Brain microvascular endothelial cell (primary cell): ENCODE measurements at regions not wholly inside any gene's neighbourhood (a gene's known extent, or its start where the extent isn't known, plus 50 kb on each side); places are given as distances from the start of the nearest gene placed in this dataset.

Experiments
- DNase-seq: peaks from one replicate; pipeline ENCODE4 v3.0.0-alpha.2; 2020
- H3K27ac ChIP-seq: fragments of 250-450 bp; sonication (Bioruptor Pico); 2 replicates; pipeline ENCODE4 v1.5.1; 2020; ENCODE audit warnings: mild to moderate bottlenecking, moderate library complexity
- H3K27me3 ChIP-seq: fragments of 250-450 bp; sonication (Bioruptor Pico); replicated peaks from 2 replicates; pipeline ENCODE4 v1.5.1; 2020; ENCODE audit warnings: mild to moderate bottlenecking
- H3K36me3 ChIP-seq: fragments of 250-450 bp; sonication (Bioruptor Pico); replicated peaks from 2 replicates; pipeline ENCODE4 v1.5.1; 2020; ENCODE audit warnings: mild to moderate bottlenecking
- H3K4me3 ChIP-seq: 2 replicates; pipeline ENCODE4 v1.5.1; 2011; ENCODE audit warnings: low read depth, mild to moderate bottlenecking, control low read depth, low read length, moderate library complexity
- in situ Hi-C: cut with HindIII; loops from 2 replicates; pipeline ENCODE4 v1.10.0; 2017; ENCODE audit warnings: low sequenced_read_pairs, low pct_ligation_motif_present
- TF ChIP-seq, protein P1 (sequence below): IDR thresholded peaks from 2 replicates; pipeline ENCODE4 v1.5.1; 2011; ENCODE audit warnings: low read depth, mild to moderate bottlenecking, moderate library complexity, low read length, control low read depth, inconsistent platforms; ENCODE audit errors: missing control alignments

DNA sequence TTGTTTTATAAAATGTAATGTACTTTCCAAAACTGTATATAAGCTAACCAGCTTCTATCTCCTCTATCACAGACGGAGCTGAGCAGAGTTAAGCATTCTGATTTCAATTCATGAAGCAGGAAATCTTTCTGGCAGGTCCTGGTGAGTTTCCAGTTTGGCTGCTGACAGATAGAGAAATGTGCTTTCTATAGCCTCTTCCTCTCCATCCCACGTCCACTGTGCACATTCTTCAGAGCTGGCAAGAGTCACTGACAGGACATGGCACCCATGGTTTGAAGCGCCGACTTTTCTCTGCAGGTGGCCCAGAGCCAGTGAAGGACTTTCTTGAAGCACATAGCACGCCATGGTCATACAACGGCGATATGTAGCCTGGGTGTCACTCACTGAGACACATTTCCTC is 52.3 kb upstream of the POU2F1 start:
- no peak for DNase-seq
- in situ Hi-C loops = no loop called here
- TF ChIP-seq, protein P1, sequence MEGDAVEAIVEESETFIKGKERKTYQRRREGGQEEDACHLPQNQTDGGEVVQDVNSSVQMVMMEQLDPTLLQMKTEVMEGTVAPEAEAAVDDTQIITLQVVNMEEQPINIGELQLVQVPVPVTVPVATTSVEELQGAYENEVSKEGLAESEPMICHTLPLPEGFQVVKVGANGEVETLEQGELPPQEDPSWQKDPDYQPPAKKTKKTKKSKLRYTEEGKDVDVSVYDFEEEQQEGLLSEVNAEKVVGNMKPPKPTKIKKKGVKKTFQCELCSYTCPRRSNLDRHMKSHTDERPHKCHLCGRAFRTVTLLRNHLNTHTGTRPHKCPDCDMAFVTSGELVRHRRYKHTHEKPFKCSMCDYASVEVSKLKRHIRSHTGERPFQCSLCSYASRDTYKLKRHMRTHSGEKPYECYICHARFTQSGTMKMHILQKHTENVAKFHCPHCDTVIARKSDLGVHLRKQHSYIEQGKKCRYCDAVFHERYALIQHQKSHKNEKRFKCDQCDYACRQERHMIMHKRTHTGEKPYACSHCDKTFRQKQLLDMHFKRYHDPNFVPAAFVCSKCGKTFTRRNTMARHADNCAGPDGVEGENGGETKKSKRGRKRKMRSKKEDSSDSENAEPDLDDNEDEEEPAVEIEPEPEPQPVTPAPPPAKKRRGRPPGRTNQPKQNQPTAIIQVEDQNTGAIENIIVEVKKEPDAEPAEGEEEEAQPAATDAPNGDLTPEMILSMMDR = no peak
- H3K4me3 ChIP-seq = no peak overlapping the region
- no peaks in the 10 kb centered on the region for H3K36me3 ChIP-seq
- no peaks in the 10 kb centered on the region for H3K27me3 ChIP-seq
- no peak overlapping the region for H3K27ac ChIP-seq

DNA sequence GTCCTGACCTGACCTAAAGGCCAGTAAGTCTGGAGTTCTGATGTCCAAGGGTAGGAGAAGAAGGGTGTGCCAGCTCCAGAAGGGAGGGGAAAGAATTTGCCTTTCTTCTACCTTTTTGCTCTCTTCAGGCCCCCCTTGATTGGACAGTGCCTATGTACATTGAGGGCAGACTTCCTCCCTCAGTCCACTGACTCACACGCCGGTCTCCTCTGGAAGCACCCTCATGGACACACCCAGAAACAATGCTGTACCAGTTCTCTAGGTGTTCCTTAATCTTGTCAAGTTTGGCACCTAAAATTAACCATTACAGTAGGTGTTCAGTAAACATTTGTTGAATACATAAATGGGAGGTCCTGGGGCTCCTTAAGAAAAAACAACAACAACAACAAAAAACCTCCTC is 51.0 kb upstream of the POU2F1 start:
- no peaks in the 10 kb centered on the region for H3K36me3 ChIP-seq
- TF ChIP-seq, protein P1 = no peak
- H3K4me3 ChIP-seq = no peak overlapping the region
- no peak overlapping the region for H3K27ac ChIP-seq
- H3K27me3 ChIP-seq = no peaks in the 10 kb centered on the region
- in situ Hi-C loops = no loop called here
- no peak for DNase-seq
